ENCODE measurements at regions not wholly inside any gene's neighbourhood (a gene's known extent, or its start where the extent isn't known, plus 50 kb on each side); places are given as distances from the start of the nearest gene placed in this dataset.

GRCh38 chr4:179831274-179831673, 2389.0 kb upstream of the AGA start:
- Histone ChIP-seq H3K9me3 (ENCODE audit: low read depth, low read length, poor library complexity, severe bottlenecking) (no peaks in the 10 kb centered on the region), H3K4me3 (ENCODE audit: low read depth, low read length, poor library complexity, severe bottlenecking) (no peak overlapping the region), H3K4me1 (ENCODE audit: insufficient read depth, low read length, poor library complexity, severe bottlenecking) (no peaks in the 10 kb centered on the region), H3K27ac (ENCODE audit: low read depth, low read length, poor library complexity, severe bottlenecking) (no peak overlapping the region), H3K27me3 (replicated peaks; ENCODE audit: insufficient read depth, low read depth, low read length, poor library complexity) (no peaks in the 10 kb centered on the region), H3K36me3 (ENCODE audit: insufficient read depth, low read length, poor library complexity, severe bottlenecking) (no peaks in the 10 kb centered on the region)
- ChIA-PET CTCF (no interaction called here), POLR2A (ENCODE audit: low non-redundant PET) (no interaction called here)
- intact Hi-C loops (cut with micrococcal nuclease; ENCODE audit: unreplicated experiment): no loop called here
- TF ChIP-seq CTCF (conservative IDR thresholded peaks at IDR 0.05; ENCODE audit: low read depth, low read length) (no peak), EZH2 (IDR thresholded peaks at IDR 0.05; ENCODE audit: borderline replicate concordance, low read depth, low read length, poor library complexity, severe bottlenecking) (no peak)
- DNase-seq (ENCODE audit: low spot score): no peak
- BruUV-seq (replicated peaks): no TSS peak

GRCh38 chr4:179836179-179837075, 2394.2 kb upstream of the AGA start:
- H3K36me3 ChIP-seq (ENCODE audit: insufficient read depth, low read length, poor library complexity, severe bottlenecking): no peaks in the 10 kb centered on the region
- CTCF ChIA-PET: no interaction called here

GRCh38 chr4:179843370-179843769, 2399.8 kb upstream of the TENM3 start:
- Histone ChIP-seq H3K27me3 (replicated peaks; ENCODE audit: insufficient read depth, low read depth, low read length, poor library complexity) (no peaks in the 10 kb centered on the region), H3K27ac (ENCODE audit: low read depth, low read length, poor library complexity, severe bottlenecking) (no peak overlapping the region), H3K9me3 (ENCODE audit: low read depth, low read length, poor library complexity, severe bottlenecking) (no peaks in the 10 kb centered on the region), H3K4me1 (ENCODE audit: insufficient read depth, low read length, poor library complexity, severe bottlenecking) (no peaks in the 10 kb centered on the region), H3K36me3 (ENCODE audit: insufficient read depth, low read length, poor library complexity, severe bottlenecking) (no peaks in the 10 kb centered on the region), H3K4me3 (ENCODE audit: low read depth, low read length, poor library complexity, severe bottlenecking) (no peak overlapping the region)
- DNase-seq (ENCODE audit: low spot score): no peak
- intact Hi-C loops (cut with micrococcal nuclease; ENCODE audit: unreplicated experiment): no loop called here
- no peak for TF ChIP-seq EZH2 (IDR thresholded peaks at IDR 0.05; ENCODE audit: borderline replicate concordance, low read depth, low read length, poor library complexity, severe bottlenecking)
- POLR2A ChIA-PET (ENCODE audit: low non-redundant PET): no interaction called here
- CTCF ChIA-PET: no interaction called here
- BruUV-seq (replicated peaks): no TSS peak

More at GRCh38 chr4:179836179-179837075, 2394.2 kb upstream of the AGA start:
- TF ChIP-seq EZH2 (IDR thresholded peaks at IDR 0.05; ENCODE audit: borderline replicate concordance, low read depth, low read length, poor library complexity, severe bottlenecking) (no peak), CTCF (conservative IDR thresholded peaks at IDR 0.05; ENCODE audit: low read depth, low read length) (no peak)
- no peak overlapping the region for H3K4me3 ChIP-seq (ENCODE audit: low read depth, low read length, poor library complexity, severe bottlenecking)
- BruUV-seq (replicated peaks): no TSS peak
- no peaks in the 10 kb centered on the region for H3K4me1 ChIP-seq (ENCODE audit: insufficient read depth, low read length, poor library complexity, severe bottlenecking)
- no peak for DNase-seq (ENCODE audit: low spot score)
- H3K9me3 ChIP-seq (ENCODE audit: low read depth, low read length, poor library complexity, severe bottlenecking): no peaks in the 10 kb centered on the region
- POLR2A ChIA-PET (ENCODE audit: low non-redundant PET): no interaction called here
- no peaks in the 10 kb centered on the region for H3K27me3 ChIP-seq (replicated peaks; ENCODE audit: insufficient read depth, low read depth, low read length, poor library complexity)
- no peak overlapping the region for H3K27ac ChIP-seq (ENCODE audit: low read depth, low read length, poor library complexity, severe bottlenecking)
- intact Hi-C loops (cut with micrococcal nuclease; ENCODE audit: unreplicated experiment): no loop called here

GRCh38 chr4:179855469-179855868, 2387.7 kb upstream of the TENM3 start:
- ChIA-PET CTCF (no interaction called here), POLR2A (ENCODE audit: low non-redundant PET) (no interaction called here)
- BruUV-seq (replicated peaks): no TSS peak
- H3K9me3 ChIP-seq (ENCODE audit: low read depth, low read length, poor library complexity, severe bottlenecking): no peaks in the 10 kb centered on the region
- H3K36me3 ChIP-seq (ENCODE audit: insufficient read depth, low read length, poor library complexity, severe bottlenecking): no peaks in the 10 kb centered on the region
- H3K4me1 ChIP-seq (ENCODE audit: insufficient read depth, low read length, poor library complexity, severe bottlenecking): no peaks in the 10 kb centered on the region
- H3K4me3 ChIP-seq (ENCODE audit: low read depth, low read length, poor library complexity, severe bottlenecking): no peak overlapping the region
- no peak for DNase-seq (ENCODE audit: low spot score)
- no peak overlapping the region for H3K27ac ChIP-seq (ENCODE audit: low read depth, low read length, poor library complexity, severe bottlenecking)
- intact Hi-C loops (cut with micrococcal nuclease; ENCODE audit: unreplicated experiment): no loop called here
- no peak for TF ChIP-seq CTCF (conservative IDR thresholded peaks at IDR 0.05; ENCODE audit: low read depth, low read length)
- no peak for TF ChIP-seq EZH2 (IDR thresholded peaks at IDR 0.05; ENCODE audit: borderline replicate concordance, low read depth, low read length, poor library complexity, severe bottlenecking)
- H3K27me3 ChIP-seq (replicated peaks; ENCODE audit: insufficient read depth, low read depth, low read length, poor library complexity): no peaks in the 10 kb centered on the region
